Endothelial cell of umbilical vein (primary cell): ENCODE measurements at regions not wholly inside any gene's neighbourhood (a gene's known extent, or its start where the extent isn't known, plus 50 kb on each side); places are given as distances from the start of the nearest gene placed in this dataset.

Experiments used
- BruUV-seq: library from RNA; stranded (reverse); fragments of 400-500 nt; replicated peaks from 2 replicates; lab custom pipeline; 2021; lab: Mats Ljungman, UMichigan
- CTCF ChIA-PET: fragments of 300-600, 350-600 bp; sonication (Branson Sonifier 250); formaldehyde crosslinking; loops from one replicate; lab custom pipeline; 2021; ENCODE audit warnings: antibody characterized with exemption, inconsistent platforms; lab: Charles Lee
- POLR2A ChIA-PET: fragments of 300-600, 350-600 bp; sonication (Branson Sonifier 250); formaldehyde crosslinking; loops from one replicate; lab custom pipeline; 2021; ENCODE audit warnings: antibody characterized with exemption, inconsistent platforms; lab: Charles Lee
- DNase-seq: peaks from one replicate; pipeline ENCODE4 v3.0.0-alpha.2; 2011; ENCODE audit warnings: low read depth, low spot score
- FAIRE-seq: peaks from 2 replicates; lab custom pipeline; 2011; peaks lifted over from hg19 to GRCh38; lab: Jason Lieb, UNC
- H2AFZ ChIP-seq: 2 replicates; pipeline ENCODE4 v1.6.0; 2012; ENCODE audit warnings: low read depth, low read length, control low read depth, inconsistent platforms
- H3K27ac ChIP-seq: 2 replicates; pipeline ENCODE4 v1.5.1; 2011; ENCODE audit warnings: low read depth, mild to moderate bottlenecking, control low read depth, low read length, moderate library complexity; ENCODE audit not compliant: insufficient read depth
- H3K27me3 ChIP-seq, 2 experiments: 2 replicates each; pipeline versions ENCODE4 v1.6.0 to v1.6.1; 2011; ENCODE audit warnings: low read length in 2 of 2, mixed read lengths in 1 of 2; ENCODE audit not compliant: control insufficient read depth in 2 of 2, insufficient read depth in 2 of 2
- H3K36me3 ChIP-seq, 2 experiments: 2 replicates in 1 of 2; 3 replicates in 1 of 2; pipeline ENCODE4 v1.5.1; 2011; ENCODE audit warnings: low read length in 2 of 2, mild to moderate bottlenecking in 1 of 2, moderate library complexity in 1 of 2; ENCODE audit not compliant: control insufficient read depth in 2 of 2, insufficient read depth in 2 of 2; ENCODE audit errors: extremely low read depth in 1 of 2
- H3K4me1 ChIP-seq: 3 replicates; pipeline ENCODE4 v1.5.1; 2011; ENCODE audit warnings: mild to moderate bottlenecking, low read length; ENCODE audit not compliant: control insufficient read depth, insufficient read depth; ENCODE audit errors: extremely low read depth
- H3K4me2 ChIP-seq: 2 replicates; pipeline ENCODE4 v1.6.1; 2011; ENCODE audit warnings: low read length, control low read depth, mixed read lengths; ENCODE audit not compliant: insufficient read depth
- H3K4me3 ChIP-seq, 3 experiments: fragments of 200-600 bp in 1 of 3; sonication (generic), shearing (Covaris generic) in 1 of 3; replicated peaks in 1 of 3; 2 replicates each; pipeline ENCODE4 v1.5.1; 2011 to 2016; ENCODE audit warnings: control low read depth in 3 of 3, low read length in 3 of 3, mild to moderate bottlenecking in 2 of 3, inconsistent platforms in 1 of 3, low read depth in 1 of 3, moderate library complexity in 1 of 3; ENCODE audit not compliant: insufficient read depth in 1 of 3
- H3K79me2 ChIP-seq: 2 replicates; pipeline ENCODE4 v1.6.0; 2012; ENCODE audit warnings: low read length, inconsistent platforms; ENCODE audit not compliant: control insufficient read depth, insufficient read depth
- H3K9ac ChIP-seq: replicated peaks from 2 replicates; pipeline ENCODE3; 2011; ENCODE audit warnings: low read length, control low read depth; ENCODE audit not compliant: insufficient read depth; ENCODE audit errors: extremely low read depth
- H3K9me1 ChIP-seq: replicated peaks from 3 replicates; pipeline ENCODE4 v1.6.0; 2011; ENCODE audit warnings: mild to moderate bottlenecking, low read length; ENCODE audit not compliant: control insufficient read depth, insufficient read depth; ENCODE audit errors: extremely low read depth
- H3K9me3 ChIP-seq: replicated peaks from 2 replicates; pipeline ENCODE4 v1.5.1; 2012; ENCODE audit warnings: low read length, inconsistent platforms; ENCODE audit not compliant: control insufficient read depth, insufficient read depth
- H4K20me1 ChIP-seq: replicated peaks from 2 replicates; pipeline ENCODE3; 2011; ENCODE audit warnings: mild to moderate bottlenecking, low read length; ENCODE audit not compliant: control insufficient read depth, insufficient read depth; ENCODE audit errors: extremely low read depth
- EZH2 ChIP-seq: IDR thresholded peaks from 2 replicates; pipeline ENCODE4 v1.6.1; 2012; ENCODE audit warnings: borderline replicate concordance, low read depth, mild to moderate bottlenecking, moderate library complexity, low read length, inconsistent platforms; ENCODE audit not compliant: severe bottlenecking
- FOS ChIP-seq: IDR thresholded peaks from 2 replicates; pipeline ENCODE4 v1.6.1; 2011; ENCODE audit warnings: mild to moderate bottlenecking, low read length, moderate library complexity, borderline replicate concordance; ENCODE audit not compliant: insufficient read depth
- GATA2 ChIP-seq: IDR thresholded peaks from 2 replicates; pipeline ENCODE4 v1.7.0; 2011; ENCODE audit warnings: low read depth, mild to moderate bottlenecking, moderate library complexity, mixed read lengths, low read length; ENCODE audit not compliant: insufficient read length, insufficient read depth
- JUN ChIP-seq: IDR thresholded peaks from 2 replicates; pipeline ENCODE4 v1.6.1; 2011; ENCODE audit warnings: borderline replicate concordance, low read depth; ENCODE audit not compliant: insufficient read length, insufficient read depth
- POLR2A ChIP-seq: IDR thresholded peaks from 2 replicates; pipeline ENCODE4 v1.6.1; 2012; ENCODE audit warnings: low read depth, mild to moderate bottlenecking, control low read depth, low read length
- dilution Hi-C: fragments of 300-500 bp; cut with MboI; formaldehyde crosslinking; loops from one replicate; pipeline ENCODE4 v1.15.0; 2019; ENCODE audit warnings: low sequenced_read_pairs; ENCODE audit not compliant: extremely low pct_ligation_motif_present
- intact Hi-C: fragments of 100-400 bp; cut with micrococcal nuclease; formaldehyde crosslinking; loops from one replicate; pipeline ENCODE4 v1.10.0; 2022
- TF ChIP-seq, protein P1 (sequence below), 2 donors: IDR thresholded peaks; 1 replicate in 1 of 2; 2 replicates in 1 of 2; pipeline ENCODE4 v1.5.1; 2011; ENCODE audit warnings: low read length in 2 of 2, mild to moderate bottlenecking in 2 of 2, moderate library complexity in 2 of 2, control low read depth in 1 of 2, inconsistent platforms in 1 of 2, low read depth in 1 of 2; ENCODE audit not compliant: insufficient read depth in 1 of 2; ENCODE audit errors: extremely low read depth in 1 of 2
- TF ChIP-seq, protein P2 (sequence below): IDR thresholded peaks from 2 replicates; pipeline ENCODE4 v1.6.1; 2011; ENCODE audit not compliant: insufficient read depth, insufficient read length

DNA sequence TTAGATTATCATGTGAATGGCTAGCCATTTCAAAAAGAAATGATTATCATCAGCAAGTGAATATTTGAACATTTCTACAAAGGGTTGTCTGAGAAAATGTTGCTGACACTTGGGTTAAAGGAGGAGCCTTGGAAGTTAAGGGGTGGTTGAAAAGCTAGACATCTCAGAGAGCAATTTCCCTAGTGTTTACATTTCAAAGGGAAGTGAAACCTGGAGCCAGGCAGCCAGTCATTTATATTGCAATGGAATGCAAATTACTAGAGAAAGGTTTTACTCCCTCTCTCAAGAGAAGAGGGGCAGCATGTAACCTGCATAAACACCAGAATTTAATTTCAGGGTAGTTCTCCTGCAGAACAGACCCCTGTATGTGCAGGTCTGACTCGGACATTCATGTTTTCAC, 279.0 kb downstream of the SLC16A7 start:
- Histone ChIP-seq H2AFZ (no peak overlapping the region), H3K4me2 (no peak overlapping the region), H3K9me1 (no peaks in the 10 kb centered on the region), H3K9me3 (no peaks in the 10 kb centered on the region), H3K4me1 (no peaks in the 10 kb centered on the region), H4K20me1 (no peaks in the 10 kb centered on the region), H3K79me2 (no peaks in the 10 kb centered on the region), H3K36me3 (no peaks in the 10 kb centered on the region), H3K4me3 (no peak overlapping the region), H3K27ac (no peak overlapping the region), H3K27me3 (no peaks in the 10 kb centered on the region), H3K9ac (no peak overlapping the region)
- no peak for TF ChIP-seq POLR2A
- TF ChIP-seq JUN: no peak
- TF ChIP-seq EZH2: no peak
- TF ChIP-seq, protein P1, sequence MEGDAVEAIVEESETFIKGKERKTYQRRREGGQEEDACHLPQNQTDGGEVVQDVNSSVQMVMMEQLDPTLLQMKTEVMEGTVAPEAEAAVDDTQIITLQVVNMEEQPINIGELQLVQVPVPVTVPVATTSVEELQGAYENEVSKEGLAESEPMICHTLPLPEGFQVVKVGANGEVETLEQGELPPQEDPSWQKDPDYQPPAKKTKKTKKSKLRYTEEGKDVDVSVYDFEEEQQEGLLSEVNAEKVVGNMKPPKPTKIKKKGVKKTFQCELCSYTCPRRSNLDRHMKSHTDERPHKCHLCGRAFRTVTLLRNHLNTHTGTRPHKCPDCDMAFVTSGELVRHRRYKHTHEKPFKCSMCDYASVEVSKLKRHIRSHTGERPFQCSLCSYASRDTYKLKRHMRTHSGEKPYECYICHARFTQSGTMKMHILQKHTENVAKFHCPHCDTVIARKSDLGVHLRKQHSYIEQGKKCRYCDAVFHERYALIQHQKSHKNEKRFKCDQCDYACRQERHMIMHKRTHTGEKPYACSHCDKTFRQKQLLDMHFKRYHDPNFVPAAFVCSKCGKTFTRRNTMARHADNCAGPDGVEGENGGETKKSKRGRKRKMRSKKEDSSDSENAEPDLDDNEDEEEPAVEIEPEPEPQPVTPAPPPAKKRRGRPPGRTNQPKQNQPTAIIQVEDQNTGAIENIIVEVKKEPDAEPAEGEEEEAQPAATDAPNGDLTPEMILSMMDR (IDR thresholded peaks at IDR 0.05; ENCODE audit: extremely low read depth in 1 of 2, insufficient read depth in 1 of 2, low read depth in 1 of 2, low read length in 2 of 2): no peak
- TF ChIP-seq GATA2: no peak
- TF ChIP-seq, protein P2, sequence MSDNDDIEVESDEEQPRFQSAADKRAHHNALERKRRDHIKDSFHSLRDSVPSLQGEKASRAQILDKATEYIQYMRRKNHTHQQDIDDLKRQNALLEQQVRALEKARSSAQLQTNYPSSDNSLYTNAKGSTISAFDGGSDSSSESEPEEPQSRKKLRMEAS: no peak
- TF ChIP-seq FOS: no peak
- CTCF ChIA-PET: no interaction called here
- DNase-seq: no peak
- dilution Hi-C loops (no loop called here), intact Hi-C loops (no loop called here)
- POLR2A ChIA-PET: no interaction called here
- no peak for FAIRE-seq
- BruUV-seq: no TSS peak
